CD14-positive monocyte (primary cell): ENCODE measurements at regions not wholly inside any gene's neighbourhood (a gene's known extent, or its start where the extent isn't known, plus 50 kb on each side); places are given as distances from the start of the nearest gene placed in this dataset.

Source experiments
- DNase-seq, 3 donors: peaks; one replicate each; pipeline ENCODE4 v3.0.0-alpha.2; 2011 to 2022
- H2AFZ ChIP-seq: 2 replicates; pipeline ENCODE4 v1.6.0; 2012; ENCODE audit warnings: mild to moderate bottlenecking, low read depth, low read length, inconsistent platforms; ENCODE audit not compliant: insufficient read depth, poor library complexity, severe bottlenecking
- H3K27ac ChIP-seq, 2 donors: 1 replicate in 1 of 2; 2 replicates in 1 of 2; pipeline ENCODE4 v1.5.1; 2012 to 2013; ENCODE audit warnings: low read length in 2 of 2, control low read depth in 1 of 2, inconsistent platforms in 1 of 2, low read depth in 1 of 2, mild to moderate bottlenecking in 1 of 2
- H3K27me3 ChIP-seq, 2 donors: one replicate each; pipeline versions ENCODE4 v1.6.0 to v1.6.1; 2011 to 2013; ENCODE audit warnings: low read length in 2 of 2; ENCODE audit not compliant: control insufficient read depth in 2 of 2, insufficient read depth in 2 of 2
- H3K36me3 ChIP-seq, 2 donors: replicated peaks in 1 of 2; 1 replicate in 1 of 2; 2 replicates in 1 of 2; pipeline versions ENCODE4 v1.5.1 to v1.6.1; 2012 to 2013; ENCODE audit warnings: low read length in 2 of 2, control low read depth in 1 of 2, inconsistent platforms in 1 of 2, mild to moderate bottlenecking in 1 of 2; ENCODE audit not compliant: insufficient read depth in 2 of 2, control insufficient read depth in 1 of 2
- H3K4me1 ChIP-seq, 2 donors: 1 replicate in 1 of 2; 2 replicates in 1 of 2; pipeline versions ENCODE4 v1.5.1 to v1.6.1; 2012 to 2013; ENCODE audit warnings: low read length in 2 of 2, control low read depth in 1 of 2, inconsistent platforms in 1 of 2, mild to moderate bottlenecking in 1 of 2, moderate library complexity in 1 of 2; ENCODE audit not compliant: insufficient read depth in 2 of 2, control insufficient read depth in 1 of 2
- H3K4me2 ChIP-seq: replicated peaks from 2 replicates; pipeline ENCODE3; 2012; ENCODE audit warnings: low read length, moderate library complexity, mild to moderate bottlenecking; ENCODE audit not compliant: poor library complexity, severe bottlenecking; ENCODE audit errors: extremely low read depth
- H3K4me3 ChIP-seq, 3 experiments: fragments of 200-600 bp in 1 of 3; sonication (generic) in 1 of 3; replicated peaks in 1 of 3; 1 replicate in 2 of 3; 2 replicates in 1 of 3; pipeline ENCODE4 v1.5.1; 2011 to 2013; ENCODE audit warnings: low read length in 3 of 3, mild to moderate bottlenecking in 3 of 3, control low read depth in 2 of 3, low read depth in 2 of 3, inconsistent platforms in 1 of 3, moderate library complexity in 1 of 3
- H3K79me2 ChIP-seq: 2 replicates; pipeline ENCODE4 v1.6.0; 2012; ENCODE audit warnings: mild to moderate bottlenecking, control low read depth, inconsistent platforms, low read length, moderate library complexity; ENCODE audit not compliant: insufficient read depth
- H3K9ac ChIP-seq: 2 replicates; pipeline ENCODE4 v1.6.0; 2017; ENCODE audit warnings: low read length, mild to moderate bottlenecking; ENCODE audit not compliant: insufficient read depth, poor library complexity, severe bottlenecking
- H3K9me3 ChIP-seq, 2 donors: replicated peaks in 1 of 2; 1 replicate in 1 of 2; 2 replicates in 1 of 2; pipeline versions ENCODE4 v1.5.1 to v1.6.1; 2012 to 2013; ENCODE audit warnings: low read length in 2 of 2, control low read depth in 1 of 2; ENCODE audit not compliant: control insufficient read depth in 1 of 2, insufficient read depth in 1 of 2
- H4K20me1 ChIP-seq: 2 replicates; pipeline ENCODE4 v1.6.0; 2012; ENCODE audit warnings: mild to moderate bottlenecking, low read length, control low read depth, moderate library complexity; ENCODE audit not compliant: insufficient read depth
- H3K27ac Mint-ChIP-seq, 7 donors: one replicate each; pipeline ENCODE4 v1.8.0; 2020; ENCODE audit warnings: mild to moderate bottlenecking in 7 of 7, mixed read lengths in 7 of 7, moderate library complexity in 6 of 7, inconsistent platforms in 2 of 7
- H3K27me3 Mint-ChIP-seq, 3 donors: one replicate each; pipeline ENCODE4 v1.8.0; 2021 to 2022; ENCODE audit warnings: low read depth in 3 of 3, mild to moderate bottlenecking in 3 of 3, mixed read lengths in 3 of 3, moderate library complexity in 3 of 3, inconsistent platforms in 1 of 3
- H3K36me3 Mint-ChIP-seq, 2 donors: one replicate each; pipeline ENCODE4 v1.8.0; 2020; ENCODE audit warnings: mixed read lengths in 2 of 2, inconsistent platforms in 1 of 2, mild to moderate bottlenecking in 1 of 2
- H3K4me1 Mint-ChIP-seq: one replicate; pipeline ENCODE4 v1.8.0; 2020; ENCODE audit warnings: mild to moderate bottlenecking, mixed read lengths
- H3K4me3 Mint-ChIP-seq, 2 donors: one replicate each; pipeline ENCODE4 v1.8.0; 2020; ENCODE audit warnings: mild to moderate bottlenecking in 2 of 2, mixed read lengths in 2 of 2, moderate library complexity in 1 of 2
- H3K9me3 Mint-ChIP-seq, 7 donors: one replicate each; pipeline ENCODE4 v1.8.0; 2020 to 2022; ENCODE audit warnings: mixed read lengths in 7 of 7, mild to moderate bottlenecking in 6 of 7, moderate library complexity in 6 of 7, inconsistent platforms in 2 of 7
- WGBS: methylation state at CpG from one replicate; pipeline ENCODE4 v1.1.5; 2013; ENCODE audit warnings: missing lambda C conversion rate; ENCODE audit not compliant: insufficient coverage; 5-methylcytosine and 5-hydroxymethylcytosine counted together
- intact Hi-C, 2 donors: fragments of 100-400 bp; cut with micrococcal nuclease; formaldehyde crosslinking; loops; one replicate each; pipeline versions ENCODE4 v1.15.0 to v1.15.1; 2023
- TF ChIP-seq, protein P1 (sequence below): fragments of 200-600 bp; IDR thresholded peaks from one replicate; pipeline ENCODE4 v1.8.0; 2022; ENCODE audit warnings: antibody characterized with exemption, mild to moderate bottlenecking

DNA sequence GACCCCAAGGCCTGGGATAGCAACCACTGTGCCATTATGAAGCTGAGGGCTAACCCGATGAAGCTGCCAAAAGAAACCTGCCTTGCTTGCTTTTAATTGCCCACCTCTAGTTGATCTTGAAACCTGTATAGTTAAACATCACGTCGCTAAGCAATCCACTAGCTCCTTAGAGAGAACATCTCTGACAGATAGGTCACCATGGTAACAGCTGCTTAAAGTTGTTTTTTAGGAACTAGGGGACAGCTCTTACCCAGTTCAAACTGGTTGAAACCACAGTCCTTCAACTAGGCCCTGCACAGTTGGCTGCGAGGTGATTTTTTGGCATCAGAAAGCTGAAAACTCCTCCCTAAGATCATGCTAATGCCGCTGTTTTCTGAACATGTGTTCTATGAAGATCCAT is 135.7 kb downstream of the EBLN2 start:
- Mint-ChIP-seq H3K9me3 (peaks cover 2 to 16% (median 9%) of the 10 kb centered on the region in 7 donors), H3K27me3 (peaks cover 3 to 6% (median 4%) of the 10 kb centered on the region in 3 donors), H3K4me3 (no peak overlapping the region), H3K27ac (no peak overlapping the region), H3K36me3 (no peaks in the 10 kb centered on the region), H3K4me1 (no peaks in the 10 kb centered on the region)
- TF ChIP-seq, protein P1, sequence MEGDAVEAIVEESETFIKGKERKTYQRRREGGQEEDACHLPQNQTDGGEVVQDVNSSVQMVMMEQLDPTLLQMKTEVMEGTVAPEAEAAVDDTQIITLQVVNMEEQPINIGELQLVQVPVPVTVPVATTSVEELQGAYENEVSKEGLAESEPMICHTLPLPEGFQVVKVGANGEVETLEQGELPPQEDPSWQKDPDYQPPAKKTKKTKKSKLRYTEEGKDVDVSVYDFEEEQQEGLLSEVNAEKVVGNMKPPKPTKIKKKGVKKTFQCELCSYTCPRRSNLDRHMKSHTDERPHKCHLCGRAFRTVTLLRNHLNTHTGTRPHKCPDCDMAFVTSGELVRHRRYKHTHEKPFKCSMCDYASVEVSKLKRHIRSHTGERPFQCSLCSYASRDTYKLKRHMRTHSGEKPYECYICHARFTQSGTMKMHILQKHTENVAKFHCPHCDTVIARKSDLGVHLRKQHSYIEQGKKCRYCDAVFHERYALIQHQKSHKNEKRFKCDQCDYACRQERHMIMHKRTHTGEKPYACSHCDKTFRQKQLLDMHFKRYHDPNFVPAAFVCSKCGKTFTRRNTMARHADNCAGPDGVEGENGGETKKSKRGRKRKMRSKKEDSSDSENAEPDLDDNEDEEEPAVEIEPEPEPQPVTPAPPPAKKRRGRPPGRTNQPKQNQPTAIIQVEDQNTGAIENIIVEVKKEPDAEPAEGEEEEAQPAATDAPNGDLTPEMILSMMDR, result no peak
- no peaks in the 10 kb centered on the region for H4K20me1 ChIP-seq
- H3K36me3 ChIP-seq, result no peaks in the 10 kb centered on the region
- H3K4me2 ChIP-seq, result no peak overlapping the region
- no peak for DNase-seq
- no peak overlapping the region for H3K27ac ChIP-seq
- intact Hi-C loops, result no loop called here
- H2AFZ ChIP-seq, result no peak overlapping the region
- no peaks in the 10 kb centered on the region for H3K9me3 ChIP-seq
- H3K9ac ChIP-seq, result no peak overlapping the region
- H3K4me3 ChIP-seq, result no peak overlapping the region
- no peaks in the 10 kb centered on the region for H3K4me1 ChIP-seq
- H3K27me3 ChIP-seq, result no peaks in the 10 kb centered on the region
- 80% methylated on average over 5 of the region's 5 CpGs for WGBS
- no peaks in the 10 kb centered on the region for H3K79me2 ChIP-seq

DNA sequence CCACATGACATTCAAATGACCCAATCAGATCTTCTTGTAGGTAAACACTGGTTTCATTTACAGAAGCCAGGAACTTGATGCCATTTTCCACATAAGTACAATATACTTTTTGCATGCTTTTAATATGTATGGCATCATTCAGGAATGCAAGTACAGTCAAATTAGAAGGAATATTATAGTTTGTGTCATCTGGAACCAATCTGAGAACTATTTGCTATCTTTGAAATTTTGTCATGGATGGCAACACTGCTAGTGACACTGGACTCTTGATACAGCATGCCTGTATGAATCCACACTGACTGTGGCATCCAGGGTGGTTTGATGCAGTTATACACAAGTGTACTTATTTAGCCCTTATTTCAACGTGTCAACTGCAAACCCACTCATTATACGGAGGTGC is 141.6 kb downstream of the EBLN2 start:
- Histone ChIP-seq H3K79me2 (no peaks in the 10 kb centered on the region), H3K27me3 (no peaks in the 10 kb centered on the region), H3K4me2 (no peak overlapping the region), H3K36me3 (no peaks in the 10 kb centered on the region), H3K4me3 (no peak overlapping the region), H4K20me1 (no peaks in the 10 kb centered on the region), H3K27ac (no peak overlapping the region), H2AFZ (no peak overlapping the region), H3K9me3 (no peaks in the 10 kb centered on the region), H3K9ac (no peak overlapping the region), H3K4me1 (no peaks in the 10 kb centered on the region)
- Mint-ChIP-seq H3K4me1 (no peaks in the 10 kb centered on the region), H3K9me3 (peaks cover 0 to 3% (median 0%) of the 10 kb centered on the region in 7 donors), H3K27me3 (peaks cover 0 to 5% (median 3%) of the 10 kb centered on the region in 3 donors), H3K4me3 (no peak overlapping the region), H3K27ac (peak overlapping the region in 1 of 7 donors; percentile 28), H3K36me3 (no peaks in the 10 kb centered on the region)
- TF ChIP-seq, protein P1, result no peak
- 70% methylated on average over 2 of the region's 2 CpGs for WGBS
- DNase-seq, result no peak
- intact Hi-C loops, result no loop called here
